ENCODE measurements at regions not wholly inside any gene's neighbourhood (a gene's known extent, or its start where the extent isn't known, plus 50 kb on each side); places are given as distances from the start of the nearest gene placed in this dataset.

GRCh38 chr13:88461272-88462009, 790.3 kb downstream of the SLITRK5 start:
- H3F3A ChIP-seq (replicated peaks; ENCODE audit: low read depth): no peaks in the 10 kb centered on the region
- H2AFZ ChIP-seq: no peak overlapping the region
- no peaks in the 10 kb centered on the region for H4K20me1 ChIP-seq (replicated peaks; ENCODE audit: insufficient read depth)
- no peaks in the 10 kb centered on the region for H3K9me2 ChIP-seq (ENCODE audit: insufficient read depth)
- peak; percentile 66 for TF ChIP-seq POLR2AphosphoS5 (IDR thresholded peaks at IDR 0.05; ENCODE audit: low read depth)
- no peak for TF ChIP-seq EZH2phosphoT487 (IDR thresholded peaks at IDR 0.05; ENCODE audit: unreplicated experiment)
- peak; percentile 81 for TF ChIP-seq NANOG (IDR thresholded peaks at IDR 0.05; ENCODE audit: borderline replicate concordance)
- TF ChIP-seq ZNF462 (CRISPR knock-in tag; IDR thresholded peaks at IDR 0.05): peak; percentile 87
- TF ChIP-seq CREB1 (CRISPR knock-in tag; IDR thresholded peaks at IDR 0.05; ENCODE audit: low read depth): peak; percentile 36; the same call in 1 of the 2 replicates
- 0 out of 2 replicates have a peak overlapping the region, but pooled peaks have one; percentile 24 for H3K4me3 ChIP-seq
- Mint-ChIP-seq H3K4me1 (peaks cover 40% of the 10 kb centered on the region), H3K36me3 (ENCODE audit: low read depth) (peaks cover 25% of the 10 kb centered on the region; the same call in 2 of the 3 replicates), H3K9me3 (peaks cover 18% of the 10 kb centered on the region; the same call in 2 of the 3 replicates), H3K27me3 (ENCODE audit: insufficient read depth, low read depth, poor library complexity) (peaks cover 2% of the 10 kb centered on the region), H3K27ac (peak overlapping the region; percentile 41), H3K4me3 (peak overlapping the region; percentile 25)
- ATAC-seq: peak; percentile 99
- H3K27ac ChIP-seq (ENCODE audit: low read depth): peak overlapping the region; percentile 5; the same call in 1 of the 2 replicates
- no peaks in the 10 kb centered on the region for H3K79me2 ChIP-seq (replicated peaks; ENCODE audit: insufficient read depth)
- H3K4me1 ChIP-seq (ENCODE audit: insufficient read depth): peaks cover 44% of the 10 kb centered on the region
- no peaks in the 10 kb centered on the region for H3K27me3 ChIP-seq (ENCODE audit: insufficient read depth)
- DNase-seq (ENCODE audit: low spot score): peak; percentile 94
- H3K36me3 ChIP-seq (ENCODE audit: insufficient read depth): no peaks in the 10 kb centered on the region
- peak overlapping the region; percentile 62 for H3K4me2 ChIP-seq

- Histone ChIP-seq H3K27me3 (ENCODE audit: insufficient read depth) (no peaks in the 10 kb centered on the region), H3K4me2 (no peak overlapping the region), H3K4me1 (ENCODE audit: insufficient read depth) (peaks cover 38% of the 10 kb centered on the region), H3K36me3 (ENCODE audit: insufficient read depth) (no peaks in the 10 kb centered on the region), H3K4me3 (no peak overlapping the region), H2AFZ (no peak overlapping the region), H3K27ac (ENCODE audit: low read depth) (no peak overlapping the region), H3F3A (replicated peaks; ENCODE audit: low read depth) (no peaks in the 10 kb centered on the region), H3K9me2 (ENCODE audit: insufficient read depth) (no peaks in the 10 kb centered on the region), H3K79me2 (replicated peaks; ENCODE audit: insufficient read depth) (no peaks in the 10 kb centered on the region), H4K20me1 (replicated peaks; ENCODE audit: insufficient read depth) (no peaks in the 10 kb centered on the region)
- Mint-ChIP-seq H3K9me3 (peaks cover 18% of the 10 kb centered on the region; the same call in 2 of the 3 replicates), H3K4me1 (peaks cover 35% of the 10 kb centered on the region), H3K36me3 (ENCODE audit: low read depth) (peaks cover 20% of the 10 kb centered on the region; the same call in 2 of the 3 replicates), H3K27me3 (ENCODE audit: insufficient read depth, low read depth, poor library complexity) (peaks cover 2% of the 10 kb centered on the region), H3K27ac (no peak overlapping the region), H3K4me3 (no peak overlapping the region)
- DNase-seq (ENCODE audit: low spot score) (no peak), ATAC-seq (no peak)
- TF ChIP-seq EZH2phosphoT487 (IDR thresholded peaks at IDR 0.05; ENCODE audit: unreplicated experiment): no peak
- TF ChIP-seq CREB1 (CRISPR knock-in tag; IDR thresholded peaks at IDR 0.05; ENCODE audit: low read depth): no peak
- no peak for TF ChIP-seq NANOG (IDR thresholded peaks at IDR 0.05; ENCODE audit: borderline replicate concordance)
- no peak for TF ChIP-seq CTCF (conservative IDR thresholded peaks at IDR 0.05; ENCODE audit: low read depth in 2 of 2)
- no peak for TF ChIP-seq ZNF331 (CRISPR knock-in tag; IDR thresholded peaks at IDR 0.05; ENCODE audit: low read depth)
- no peak for TF ChIP-seq ZNF114 (CRISPR knock-in tag; IDR thresholded peaks at IDR 0.05)
- no peak for TF ChIP-seq STAT1 (IDR thresholded peaks at IDR 0.05; ENCODE audit: unreplicated experiment)
- TF ChIP-seq EZH2 (IDR thresholded peaks at IDR 0.05; ENCODE audit: low read depth, unreplicated experiment): no peak
- no peak for TF ChIP-seq POLR2AphosphoS5 (IDR thresholded peaks at IDR 0.05; ENCODE audit: low read depth)
Measured at GRCh38 chr13:88464851-88465250, 793.7 kb downstream of the SLITRK5 start.

Measured in GM23338 (cell line).